ENCODE measurements at regions not wholly inside any gene's neighbourhood (a gene's known extent, or its start where the extent isn't known, plus 50 kb on each side); places are given as distances from the start of the nearest gene placed in this dataset.

- TF ChIP-seq TCF12 (IDR thresholded peaks at IDR 0.05; ENCODE audit: low read depth) = no peak
- TF ChIP-seq REST (IDR thresholded peaks at IDR 0.05; ENCODE audit: low read depth) = no peak
- TF ChIP-seq CEBPB (IDR thresholded peaks at IDR 0.05) = no peak
- no peak for TF ChIP-seq TAF1 (IDR thresholded peaks at IDR 0.05; ENCODE audit: low read depth)
- TF ChIP-seq EP300 (IDR thresholded peaks at IDR 0.05; ENCODE audit: borderline replicate concordance) = no peak
- no peak for TF ChIP-seq NFIC (IDR thresholded peaks at IDR 0.05)
- TF ChIP-seq USF1 (IDR thresholded peaks at IDR 0.05) = no peak
- no peak for TF ChIP-seq EGR1 (IDR thresholded peaks at IDR 0.05)
- TF ChIP-seq MAX (IDR thresholded peaks at IDR 0.05) = no peak
- TF ChIP-seq ZBTB7A (IDR thresholded peaks at IDR 0.05; ENCODE audit: low read depth) = no peak
- TF ChIP-seq YY1 (IDR thresholded peaks at IDR 0.05; ENCODE audit: low read depth) = no peak
- no peak for TF ChIP-seq RAD21 (IDR thresholded peaks at IDR 0.05; ENCODE audit: low read depth)
- TF ChIP-seq FOXM1 (IDR thresholded peaks at IDR 0.05; ENCODE audit: borderline replicate concordance, low read depth) = no peak
- TF ChIP-seq CREB1 (IDR thresholded peaks at IDR 0.05; ENCODE audit: low read depth) = no peak
Measured at GRCh38 chr13:105278943-105279381, 1256.5 kb downstream of the EFNB2 start.
